BJ (cell line): ENCODE measurements at regions not wholly inside any gene's neighbourhood (a gene's known extent, or its start where the extent isn't known, plus 50 kb on each side); places are given as distances from the start of the nearest gene placed in this dataset.

ENCODE experiments used
- CTCF ChIA-PET: fragments of 350-600 bp; formaldehyde crosslinking; extraction: SDS; loops from one replicate; lab custom pipeline; 2021; ENCODE audit warnings: antibody characterized with exemption, inconsistent platforms; lab: Yijun Ruan, JAX
- POLR2A ChIA-PET: fragments of 300-600 bp; sonication (Branson Sonifier 250); formaldehyde crosslinking; extraction: SDS; loops from one replicate; lab custom pipeline; 2021; ENCODE audit warnings: antibody characterized with exemption; lab: Charles Lee
- DNase-seq: peaks from one replicate; pipeline ENCODE4 v3.0.0-alpha.2; 2011; ENCODE audit warnings: low read depth
- H3K27me3 ChIP-seq: 2 replicates; pipeline ENCODE4 v1.6.0; 2011; ENCODE audit warnings: low read length; ENCODE audit not compliant: control insufficient read depth, insufficient read depth
- H3K36me3 ChIP-seq: 2 replicates; pipeline ENCODE4 v1.5.1; 2011; ENCODE audit warnings: low read length; ENCODE audit not compliant: control insufficient read depth, insufficient read depth
- H3K4me3 ChIP-seq: 2 replicates; pipeline ENCODE4 v1.5.1; 2011; ENCODE audit warnings: low read depth, mild to moderate bottlenecking, control low read depth, low read length
- CTCF ChIP-seq: IDR thresholded peaks from 2 replicates; pipeline ENCODE4 v1.5.1; 2011; ENCODE audit warnings: low read depth, mild to moderate bottlenecking, control low read depth, inconsistent platforms, low read length, moderate library complexity; ENCODE audit not compliant: insufficient read depth

- CTCF ChIA-PET: no interaction called here
- no peak overlapping the region for H3K4me3 ChIP-seq
- POLR2A ChIA-PET: no interaction called here
- DNase-seq: no peak
- no peaks in the 10 kb centered on the region for H3K27me3 ChIP-seq
- TF ChIP-seq CTCF: no peak
- no peaks in the 10 kb centered on the region for H3K36me3 ChIP-seq
These were observed 399.8 kb upstream of the LRRC7 start for GRCh38 chr1:69167876-69168275.

DNA sequence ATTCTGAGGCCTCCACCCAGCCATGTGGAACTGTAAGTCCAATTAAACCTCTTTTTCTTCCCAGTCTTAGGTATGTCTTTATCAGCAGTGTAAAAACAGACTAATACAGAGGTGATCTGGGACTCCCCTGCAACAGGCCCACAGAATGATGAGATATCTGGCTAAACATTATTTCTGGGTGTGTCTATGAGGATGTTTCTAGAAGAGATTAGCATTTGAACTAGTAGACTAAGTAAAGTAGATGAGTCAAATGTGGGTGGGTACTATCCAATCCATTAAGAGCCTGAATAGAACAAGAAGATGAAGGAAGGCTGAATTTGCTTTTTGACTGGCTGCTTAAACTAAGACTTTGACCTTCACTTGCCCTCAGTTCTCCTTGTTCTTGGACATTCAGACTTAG lies 396.5 kb upstream of the LRRC7 start:
- no peak overlapping the region for H3K4me3 ChIP-seq
- no peaks in the 10 kb centered on the region for H3K27me3 ChIP-seq
- TF ChIP-seq CTCF: no peak
- no peak for DNase-seq
- H3K36me3 ChIP-seq: no peaks in the 10 kb centered on the region
- ChIA-PET CTCF (no interaction called here), POLR2A (no interaction called here)

DNA sequence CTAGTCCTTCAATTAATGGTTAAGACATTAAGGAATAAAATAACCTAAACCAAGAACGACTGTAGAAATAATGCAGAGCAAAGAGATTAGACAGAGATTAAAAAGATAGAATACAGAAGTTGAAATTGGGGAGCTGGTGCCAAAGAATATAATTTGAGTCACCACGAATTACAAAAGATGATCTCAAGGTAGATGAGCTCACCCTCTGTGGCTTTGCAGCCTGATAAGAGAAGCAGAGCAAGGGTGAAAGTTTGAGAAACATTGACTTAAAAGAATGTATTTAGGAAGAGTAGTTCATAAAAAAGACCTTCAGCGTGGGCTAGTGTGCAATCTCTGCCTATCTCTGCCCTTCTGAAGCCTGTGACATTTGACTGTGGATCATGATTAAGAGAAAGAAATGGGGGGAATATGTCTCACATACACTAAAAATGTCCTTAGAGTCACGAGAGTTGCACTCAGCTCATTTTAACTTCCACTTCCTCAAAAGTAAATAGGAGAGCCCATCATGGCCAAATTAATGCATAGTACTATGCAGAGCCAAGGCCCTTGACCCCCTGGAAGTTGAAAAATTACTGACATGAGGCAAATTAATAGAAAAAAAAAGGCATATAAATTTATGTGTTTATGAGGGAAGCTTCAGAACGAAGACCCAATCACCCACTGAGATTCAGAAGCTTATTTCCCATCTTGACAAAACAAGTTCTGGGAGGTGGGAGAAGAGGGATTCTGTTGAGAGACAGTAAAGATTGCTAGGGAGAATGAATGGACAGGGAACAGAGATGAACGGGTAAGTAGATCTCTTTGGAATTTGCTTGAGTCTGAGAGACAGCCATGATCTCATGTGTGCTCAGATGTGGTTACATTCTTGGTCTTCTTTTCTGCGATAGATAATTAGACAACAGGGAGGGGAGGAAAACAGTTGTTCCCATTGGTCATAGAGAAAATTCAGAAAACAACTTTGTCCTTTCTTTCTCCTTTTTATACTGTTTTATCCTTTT lies 395.4 kb upstream of the LRRC7 start:
- no peak for DNase-seq
- H3K4me3 ChIP-seq: no peak overlapping the region
- CTCF ChIA-PET: no interaction called here
- H3K27me3 ChIP-seq: no peaks in the 10 kb centered on the region
- TF ChIP-seq CTCF: no peak
- POLR2A ChIA-PET: no interaction called here
- H3K36me3 ChIP-seq: no peaks in the 10 kb centered on the region

DNA sequence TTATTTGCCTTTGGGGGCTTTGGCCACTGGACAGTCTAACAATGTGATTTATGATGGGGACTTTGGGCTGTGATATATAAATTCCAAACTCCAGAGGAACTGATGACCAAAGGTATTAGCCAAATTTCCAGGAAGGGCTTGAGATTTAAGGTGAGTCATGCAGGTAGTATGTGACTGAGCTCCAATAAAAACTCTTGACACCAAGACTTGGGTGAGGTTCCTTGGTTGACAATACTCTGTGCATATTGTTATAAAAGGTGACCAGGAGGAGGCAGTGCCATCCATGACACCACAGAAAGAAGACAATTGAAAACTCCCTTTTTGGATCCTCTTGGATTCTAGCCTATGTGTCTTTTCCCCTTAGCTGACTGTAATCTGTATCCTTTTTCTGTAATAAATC lies 392.7 kb upstream of the LRRC7 start:
- no peak for TF ChIP-seq CTCF
- no peak for DNase-seq
- H3K27me3 ChIP-seq: no peaks in the 10 kb centered on the region
- ChIA-PET POLR2A (no interaction called here), CTCF (no interaction called here)
- H3K36me3 ChIP-seq: no peaks in the 10 kb centered on the region
- H3K4me3 ChIP-seq: no peak overlapping the region

- DNase-seq: no peak
- no peak overlapping the region for H3K4me3 ChIP-seq
- no peaks in the 10 kb centered on the region for H3K36me3 ChIP-seq
- POLR2A ChIA-PET: no interaction called here
- no peak for TF ChIP-seq CTCF
- no peaks in the 10 kb centered on the region for H3K27me3 ChIP-seq
- CTCF ChIA-PET: no interaction called here
These were observed 387.4 kb upstream of the LRRC7 start for GRCh38 chr1:69180358-69180757.
